HepG2 (cell line): ENCODE measurements at regions not wholly inside any gene's neighbourhood (a gene's known extent, or its start where the extent isn't known, plus 50 kb on each side); places are given as distances from the start of the nearest gene placed in this dataset.

ENCODE experiments used
- ATAC-seq: fragments of 200-7000 bp; cut with Tn5 transposase; 3 replicates; pipeline ENCODE4 v1.9.1; 2020; ENCODE audit warnings: mild to moderate bottlenecking, moderate library complexity
- BruUV-seq: library from RNA; stranded (reverse); fragments of 400-500 nt; replicated peaks from 2 replicates; lab custom pipeline; 2021; lab: Mats Ljungman, UMichigan
- CTCF ChIA-PET: fragments of 300-600 bp; formaldehyde crosslinking; extraction: SDS; loops from one replicate; lab custom pipeline; 2021; ENCODE audit warnings: low total read pairs, inconsistent platforms, low intra/inter-chr PET ratio; lab: Yijun Ruan, JAX
- POLR2A ChIA-PET: fragments of 350-600 bp; sonication (Branson Sonifier 250); formaldehyde crosslinking; loops from one replicate; lab custom pipeline; 2020; ENCODE audit warnings: antibody characterized with exemption, inconsistent platforms; lab: Yijun Ruan, JAX
- DNase-seq: peaks from one replicate; pipeline ENCODE4 v3.0.0-alpha.2; 2015; ENCODE audit warnings: low spot score
- FAIRE-seq: peaks from 3 replicates; lab custom pipeline; 2011; peaks lifted over from hg19 to GRCh38; lab: Jason Lieb, UNC
- H2AFZ ChIP-seq: one replicate; pipeline ENCODE4 v1.6.1; 2011; ENCODE audit warnings: low read length, inconsistent platforms
- H3K27ac ChIP-seq: fragments of 300-600 bp; 3 replicates; pipeline ENCODE4 v1.8.0; 2011; ENCODE audit warnings: mixed run types, mild to moderate bottlenecking, mixed read lengths, low read length, inconsistent platforms; ENCODE audit not compliant: insufficient read depth; ENCODE audit errors: extremely low read length
- H3K27me3 ChIP-seq, 2 experiments: fragments of 200-600 bp in 1 of 2; 2 replicates in 1 of 2; 3 replicates in 1 of 2; pipeline versions ENCODE4 v1.6.0 to v1.8.0; 2011; ENCODE audit warnings: low read length in 2 of 2, mild to moderate bottlenecking in 2 of 2, moderate library complexity in 2 of 2, inconsistent platforms in 1 of 2; ENCODE audit not compliant: insufficient read depth in 2 of 2, control insufficient read depth in 1 of 2
- H3K36me3 ChIP-seq, 2 experiments: fragments of 200-600 bp in 1 of 2; replicated peaks in 1 of 2; 2 replicates in 1 of 2; 3 replicates in 1 of 2; pipeline versions ENCODE4 v1.5.1 to v1.8.0; 2011; ENCODE audit warnings: low read length in 2 of 2, inconsistent platforms in 1 of 2; ENCODE audit not compliant: insufficient read depth in 2 of 2, control insufficient read depth in 1 of 2
- H3K4me1 ChIP-seq: 2 replicates; pipeline ENCODE4 v1.5.1; 2012; ENCODE audit warnings: low read length, inconsistent platforms; ENCODE audit not compliant: insufficient read depth
- H3K4me2 ChIP-seq: 2 replicates; pipeline ENCODE4 v1.6.0; 2011; ENCODE audit warnings: low read depth, low read length, inconsistent platforms
- H3K4me3 ChIP-seq, 3 experiments: fragments of 200-600 bp in 1 of 3; sonication (generic), shearing (Covaris generic) in 1 of 3; replicated peaks in 1 of 3; 2 replicates each; pipeline ENCODE4 v1.5.1; 2011 to 2016; ENCODE audit warnings: low read length in 3 of 3, inconsistent platforms in 2 of 3, low read depth in 2 of 3, mild to moderate bottlenecking in 2 of 3, control low read depth in 1 of 3, mixed read lengths in 1 of 3; ENCODE audit not compliant: insufficient read depth in 1 of 3
- H3K79me2 ChIP-seq: one replicate; pipeline ENCODE4 v1.6.1; 2011; ENCODE audit warnings: low read length, inconsistent platforms; ENCODE audit not compliant: insufficient read depth
- H3K9ac ChIP-seq: 2 replicates; pipeline ENCODE4 v1.6.0; 2011; ENCODE audit warnings: mild to moderate bottlenecking, low read depth, low read length, inconsistent platforms; ENCODE audit not compliant: insufficient read depth
- H3K9me3 ChIP-seq: 2 replicates; pipeline ENCODE4 v1.5.1; 2012; ENCODE audit warnings: mild to moderate bottlenecking, low read length
- H4K20me1 ChIP-seq: 2 replicates; pipeline ENCODE4 v1.6.0; 2011; ENCODE audit warnings: inconsistent platforms, mild to moderate bottlenecking, low read length, moderate library complexity; ENCODE audit not compliant: insufficient read depth
- KDM4B ChIP-seq: sonication (generic); formaldehyde crosslinking; IDR thresholded peaks from 2 replicates; pipeline ENCODE4 v1.4.0; 2020; ENCODE audit warnings: missing genetic modification reagents
- NCOA2 ChIP-seq: sonication (generic); formaldehyde crosslinking; IDR thresholded peaks from 2 replicates; pipeline ENCODE4 v1.8.0; 2022; ENCODE audit warnings: inconsistent platforms
- NFE2L1 ChIP-seq: sonication (generic); formaldehyde crosslinking; IDR thresholded peaks from 2 replicates; pipeline ENCODE4 v1.4.0; 2020; ENCODE audit warnings: missing genetic modification reagents, mild to moderate bottlenecking, borderline replicate concordance
- NONO ChIP-seq, 2 experiments: fragments of 450-650 bp in 1 of 2; sonication (generic) in 1 of 2; formaldehyde crosslinking in 1 of 2; IDR thresholded peaks in 1 of 2; conservative IDR thresholded peaks in 1 of 2; 2 replicates each; pipeline versions ENCODE4 v1.6.1 to v1.8.0; 2017 to 2022; ENCODE audit warnings: mild to moderate bottlenecking in 1 of 2, missing genetic modification reagents in 1 of 2, moderate library complexity in 1 of 2
- RFX1 ChIP-seq: fragments of 450-650 bp; IDR thresholded peaks from 2 replicates; pipeline ENCODE4 v1.6.1; 2017
- SALL1 ChIP-seq: sonication (generic); formaldehyde crosslinking; IDR thresholded peaks from 2 replicates; pipeline ENCODE4 v1.8.0; 2022; ENCODE audit warnings: mild to moderate bottlenecking, missing genetic modification reagents
- ZNF619 ChIP-seq: sonication (generic); formaldehyde crosslinking; IDR thresholded peaks from 2 replicates; pipeline ENCODE4 v1.4.0; 2020; ENCODE audit warnings: mild to moderate bottlenecking, missing genetic modification reagents
- WGBS: methylation state at CpG from one replicate; pipeline ENCODE4 v1.1.6; 2017; ENCODE audit warnings: low lambda C conversion rate; 5-methylcytosine and 5-hydroxymethylcytosine counted together
- in situ Hi-C: cut with HindIII; loops from 2 replicates; pipeline ENCODE4 v1.10.0; 2017; ENCODE audit warnings: low pct_unique_long_range_greater_than_20kb; ENCODE audit not compliant: extremely low pct_ligation_motif_present
- intact Hi-C: fragments of 100-400 bp; cut with micrococcal nuclease; formaldehyde crosslinking; loops from one replicate; pipeline ENCODE4 v1.10.0; 2022; ENCODE audit not compliant: unreplicated experiment
- TF ChIP-seq, protein P1 (sequence below): IDR thresholded peaks from 2 replicates; pipeline ENCODE4 v1.6.1; 2016; ENCODE audit warnings: low read depth, borderline replicate concordance
- TF ChIP-seq, protein P2 (sequence below): sonication (generic); formaldehyde crosslinking; IDR thresholded peaks from 2 replicates; pipeline ENCODE4 v1.9.0; 2021; ENCODE audit warnings: missing genetic modification reagents, mild to moderate bottlenecking, borderline replicate concordance
- TF ChIP-seq, protein P3 (sequence below): sonication (generic); formaldehyde crosslinking; IDR thresholded peaks from 2 replicates; pipeline ENCODE4 v1.9.0; 2021; ENCODE audit warnings: missing genetic modification reagents, mild to moderate bottlenecking, borderline replicate concordance

DNA sequence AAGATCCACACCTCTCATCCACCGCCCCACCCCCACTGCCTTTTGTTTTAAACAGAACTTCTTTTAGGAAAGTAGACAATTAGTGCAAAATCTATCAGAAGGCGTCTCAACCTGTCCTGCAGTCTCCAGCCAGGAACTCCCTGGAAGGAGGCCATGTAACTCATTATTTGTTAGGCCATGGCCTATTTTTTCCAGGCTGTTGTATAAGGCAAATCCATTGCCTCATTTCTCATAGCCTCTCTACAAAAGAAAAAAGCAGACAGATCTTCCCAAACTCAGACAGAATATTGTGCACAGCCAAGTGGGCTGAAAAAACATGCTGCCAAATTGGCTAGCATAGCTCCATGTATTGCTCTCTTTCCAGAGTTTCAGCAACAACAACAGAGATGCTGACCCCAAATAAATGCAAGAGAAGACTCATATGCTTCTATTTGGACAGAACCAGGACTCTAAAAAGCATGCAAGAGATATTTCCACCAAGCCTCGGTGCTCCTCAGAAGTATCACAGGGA, 770.7 kb upstream of the CXADR start:
- in situ Hi-C loops (no loop called here), intact Hi-C loops (no loop called here)
- BruUV-seq: no TSS peak
- 0% methylated on average over 3 of the region's 3 CpGs for WGBS
- Histone ChIP-seq H3K36me3 (no peaks in the 10 kb centered on the region), H3K27me3 (no peaks in the 10 kb centered on the region), H3K27ac (no peak overlapping the region), H3K4me3 (no peak overlapping the region), H2AFZ (no peak overlapping the region), H4K20me1 (no peaks in the 10 kb centered on the region)
- ATAC-seq (no peak), DNase-seq (no peak)
- POLR2A ChIA-PET: no interaction called here
- TF ChIP-seq NFE2L1: no peak
- no peak for TF ChIP-seq NCOA2 (CRISPR knock-in tag)
- TF ChIP-seq RFX1: no peak
- TF ChIP-seq, protein P1, sequence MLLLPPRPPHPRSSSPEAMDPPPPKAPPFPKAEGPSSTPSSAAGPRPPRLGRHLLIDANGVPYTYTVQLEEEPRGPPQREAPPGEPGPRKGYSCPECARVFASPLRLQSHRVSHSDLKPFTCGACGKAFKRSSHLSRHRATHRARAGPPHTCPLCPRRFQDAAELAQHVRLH: no peak
- no peak for TF ChIP-seq KDM4B
- TF ChIP-seq ZNF619 (CRISPR knock-in tag): no peak
- TF ChIP-seq, protein P2, sequence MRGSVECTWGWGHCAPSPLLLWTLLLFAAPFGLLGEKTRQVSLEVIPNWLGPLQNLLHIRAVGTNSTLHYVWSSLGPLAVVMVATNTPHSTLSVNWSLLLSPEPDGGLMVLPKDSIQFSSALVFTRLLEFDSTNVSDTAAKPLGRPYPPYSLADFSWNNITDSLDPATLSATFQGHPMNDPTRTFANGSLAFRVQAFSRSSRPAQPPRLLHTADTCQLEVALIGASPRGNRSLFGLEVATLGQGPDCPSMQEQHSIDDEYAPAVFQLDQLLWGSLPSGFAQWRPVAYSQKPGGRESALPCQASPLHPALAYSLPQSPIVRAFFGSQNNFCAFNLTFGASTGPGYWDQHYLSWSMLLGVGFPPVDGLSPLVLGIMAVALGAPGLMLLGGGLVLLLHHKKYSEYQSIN (CRISPR knock-in tag): no peak
- no peak for TF ChIP-seq NONO (IDR thresholded peaks at IDR 0.05)
- TF ChIP-seq NONO (CRISPR knock-in tag; conservative IDR thresholded peaks at IDR 0.05): no peak
- TF ChIP-seq SALL1 (CRISPR knock-in tag): no peak
- TF ChIP-seq, protein P3, sequence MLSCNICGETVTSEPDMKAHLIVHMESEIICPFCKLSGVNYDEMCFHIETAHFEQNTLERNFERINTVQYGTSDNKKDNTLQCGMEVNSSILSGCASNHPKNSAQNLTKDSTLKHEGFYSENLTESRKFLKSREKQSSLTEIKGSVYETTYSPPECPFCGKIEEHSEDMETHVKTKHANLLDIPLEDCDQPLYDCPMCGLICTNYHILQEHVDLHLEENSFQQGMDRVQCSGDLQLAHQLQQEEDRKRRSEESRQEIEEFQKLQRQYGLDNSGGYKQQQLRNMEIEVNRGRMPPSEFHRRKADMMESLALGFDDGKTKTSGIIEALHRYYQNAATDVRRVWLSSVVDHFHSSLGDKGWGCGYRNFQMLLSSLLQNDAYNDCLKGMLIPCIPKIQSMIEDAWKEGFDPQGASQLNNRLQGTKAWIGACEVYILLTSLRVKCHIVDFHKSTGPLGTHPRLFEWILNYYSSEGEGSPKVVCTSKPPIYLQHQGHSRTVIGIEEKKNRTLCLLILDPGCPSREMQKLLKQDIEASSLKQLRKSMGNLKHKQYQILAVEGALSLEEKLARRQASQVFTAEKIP: no peak
- TF ChIP-seq, all 625 proteins: peak for 0
- H3K9ac ChIP-seq: no peak overlapping the region
- H3K4me1 ChIP-seq: no peaks in the 10 kb centered on the region
- CTCF ChIA-PET: no interaction called here
- no peaks in the 10 kb centered on the region for H3K79me2 ChIP-seq
- no peaks in the 10 kb centered on the region for H3K9me3 ChIP-seq
- no peak for FAIRE-seq
- H3K4me2 ChIP-seq: no peak overlapping the region
